ENCODE measurements at regions not wholly inside any gene's neighbourhood (a gene's known extent, or its start where the extent isn't known, plus 50 kb on each side); places are given as distances from the start of the nearest gene placed in this dataset.
"Not testable (repeated sequence)": the region's sequence is repeated elsewhere in the genome, so short reads cannot be mapped to it uniquely, and the experiment has no call there.

DNA sequence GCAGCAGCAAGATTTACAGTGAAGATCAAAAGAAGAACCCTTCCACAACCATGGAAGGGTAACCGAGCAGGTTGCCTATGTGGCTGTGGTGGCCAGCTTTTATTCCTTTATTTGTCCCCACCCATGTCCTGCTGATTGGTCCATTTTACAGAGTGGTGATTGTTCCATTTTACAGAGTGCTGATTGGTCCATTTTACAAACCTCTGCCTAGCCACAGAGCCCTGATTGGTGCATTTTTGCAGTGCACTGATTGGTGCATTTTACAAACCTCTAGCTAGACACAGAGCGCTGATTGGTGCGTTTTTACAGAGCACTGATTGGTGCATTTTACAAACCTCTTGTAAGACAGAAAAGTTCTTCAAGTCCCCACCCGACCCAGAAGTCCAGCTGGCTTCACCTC is 75.8 kb upstream of the MSX2 start:
- H3K27ac Mint-ChIP-seq; H3K4me3 Mint-ChIP-seq; intact Hi-C loops (cut with micrococcal nuclease); H3K27me3 Mint-ChIP-seq (ENCODE audit: low read depth); CTCF ChIA-PET; H3K4me1 Mint-ChIP-seq (ENCODE audit: low read depth); DNase-seq; H3K9me3 Mint-ChIP-seq; H3K36me3 Mint-ChIP-seq (ENCODE audit: low read depth): not testable (repeated sequence)

DNA sequence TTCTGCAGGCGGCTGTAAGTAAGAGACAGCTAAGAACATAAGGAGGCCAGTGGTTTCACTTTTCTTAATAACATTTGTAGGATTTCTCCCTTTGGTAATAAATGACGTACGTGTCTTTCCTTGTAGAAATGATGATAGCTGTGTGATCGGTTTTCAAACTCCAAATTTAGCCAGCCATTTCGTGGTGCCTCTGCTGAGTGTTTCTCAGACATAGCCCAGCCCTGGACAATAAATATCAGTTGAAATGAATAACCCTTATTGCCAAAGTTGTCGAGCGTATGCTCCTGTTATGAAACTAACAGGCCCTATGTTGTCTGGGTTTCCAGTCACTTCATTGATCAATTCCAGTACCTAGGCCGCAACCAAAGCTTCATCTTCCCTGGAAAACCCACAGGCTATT is 75.0 kb upstream of the MSX2 start:
- peaks cover 8% of the 10 kb centered on the region for H3K9me3 Mint-ChIP-seq
- no peak overlapping the region for H3K4me3 Mint-ChIP-seq
- H3K36me3 Mint-ChIP-seq (ENCODE audit: low read depth), result no peaks in the 10 kb centered on the region
- intact Hi-C loops (cut with micrococcal nuclease), result no loop called here
- no peaks in the 10 kb centered on the region for H3K4me1 Mint-ChIP-seq (ENCODE audit: low read depth)
- peaks cover 8% of the 10 kb centered on the region for H3K27me3 Mint-ChIP-seq (ENCODE audit: low read depth)
- CTCF ChIA-PET, result no interaction called here
- DNase-seq, result no peak
- H3K27ac Mint-ChIP-seq, result no peak overlapping the region

DNA sequence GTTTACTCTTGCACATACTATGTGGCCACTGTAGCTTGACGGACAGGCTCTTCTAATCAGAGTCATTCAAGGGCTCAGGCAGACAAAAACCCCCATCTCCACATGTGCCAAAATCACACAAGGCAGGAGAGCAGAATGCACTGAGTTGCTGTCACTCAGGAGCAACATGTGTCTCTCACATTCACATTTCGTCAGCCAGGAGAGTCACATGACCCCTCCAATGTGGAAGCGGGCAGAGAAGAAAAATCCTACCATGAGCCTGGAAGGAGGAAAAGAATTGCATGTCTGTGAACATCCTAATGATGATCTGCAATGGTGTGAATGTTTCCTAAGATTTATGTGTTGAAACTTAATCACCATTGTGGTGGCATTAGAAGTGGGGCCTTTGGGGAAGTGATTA is 69.9 kb upstream of the MSX2 start:
- H3K36me3 Mint-ChIP-seq (ENCODE audit: low read depth), result no peaks in the 10 kb centered on the region
- H3K27ac Mint-ChIP-seq, result no peak overlapping the region
- DNase-seq, result no peak
- intact Hi-C loops (cut with micrococcal nuclease), result no loop called here
- peaks cover 11% of the 10 kb centered on the region for H3K27me3 Mint-ChIP-seq (ENCODE audit: low read depth)
- CTCF ChIA-PET, result no interaction called here
- H3K4me3 Mint-ChIP-seq, result no peak overlapping the region
- H3K9me3 Mint-ChIP-seq, result no peaks in the 10 kb centered on the region
- H3K4me1 Mint-ChIP-seq (ENCODE audit: low read depth), result no peaks in the 10 kb centered on the region

DNA sequence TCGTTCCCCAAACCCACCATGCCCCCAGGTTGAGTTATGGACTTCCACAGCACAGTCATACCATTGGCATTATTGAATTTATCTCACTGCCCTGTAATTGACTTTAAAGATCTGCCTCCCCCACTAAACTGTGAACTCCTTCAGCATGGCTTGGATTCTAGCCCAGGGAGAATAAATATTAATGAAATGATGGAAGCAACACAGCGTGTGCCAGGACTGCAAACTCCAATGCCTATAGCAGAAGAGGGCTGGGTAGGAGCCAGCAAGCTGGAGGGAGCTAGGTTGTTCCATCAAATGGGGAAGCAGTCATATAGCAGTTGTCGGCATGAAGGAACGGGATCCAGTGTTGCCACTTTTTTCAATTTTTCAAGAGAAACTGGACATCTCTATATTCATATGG is 69.0 kb upstream of the MSX2 start:
- H3K4me1 Mint-ChIP-seq (ENCODE audit: low read depth), result no peaks in the 10 kb centered on the region
- no peak overlapping the region for H3K27ac Mint-ChIP-seq
- no peak overlapping the region for H3K4me3 Mint-ChIP-seq
- H3K9me3 Mint-ChIP-seq, result no peaks in the 10 kb centered on the region
- H3K27me3 Mint-ChIP-seq (ENCODE audit: low read depth), result peaks cover 11% of the 10 kb centered on the region
- CTCF ChIA-PET, result interaction anchor here (1.1 kb wide), 1 partner anchor 235 kb away, joined by 3 read pairs; no protein-coding TSS in a partner anchor
- no peak for DNase-seq
- no peaks in the 10 kb centered on the region for H3K36me3 Mint-ChIP-seq (ENCODE audit: low read depth)
- intact Hi-C loops (cut with micrococcal nuclease), result no loop called here

DNA sequence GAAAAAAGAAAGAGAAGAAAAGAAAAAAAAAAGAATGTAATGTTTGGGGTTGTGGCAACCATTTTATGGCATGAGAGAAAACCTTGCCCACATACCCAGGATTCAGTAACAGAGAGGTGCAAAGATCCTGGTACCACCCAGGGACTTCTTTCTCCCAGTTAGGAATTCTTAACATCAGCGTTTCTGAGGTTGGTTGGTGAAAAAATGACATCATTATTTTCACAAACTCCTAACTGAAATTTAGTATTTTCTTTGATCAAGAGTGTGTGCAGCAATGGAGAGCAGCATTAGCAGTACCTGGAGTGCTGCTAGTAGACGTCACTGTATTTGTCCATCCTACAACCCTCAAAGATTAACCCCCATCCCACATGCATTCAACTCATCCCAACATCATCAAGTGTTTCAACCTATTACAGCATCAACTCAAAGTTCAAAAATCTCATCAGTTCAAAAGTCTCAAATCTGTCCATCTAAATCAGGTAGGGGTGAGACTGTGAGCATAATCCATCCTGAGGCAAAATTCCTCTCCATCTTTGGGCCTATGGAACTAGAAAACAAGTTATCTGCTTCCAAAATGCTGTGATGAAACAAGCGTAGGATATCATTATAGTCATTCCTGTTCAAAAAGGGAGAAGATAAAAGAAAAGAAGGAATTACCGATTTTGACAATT is 60.1 kb upstream of the MSX2 start:
- H3K36me3 Mint-ChIP-seq (ENCODE audit: low read depth), result no peaks in the 10 kb centered on the region
- intact Hi-C loops (cut with micrococcal nuclease), result no loop called here
- DNase-seq, result no peak
- H3K27ac Mint-ChIP-seq, result no peak overlapping the region
- no peak overlapping the region for H3K4me3 Mint-ChIP-seq
- H3K4me1 Mint-ChIP-seq (ENCODE audit: low read depth), result no peaks in the 10 kb centered on the region
- H3K9me3 Mint-ChIP-seq, result peaks cover 15% of the 10 kb centered on the region
- H3K27me3 Mint-ChIP-seq (ENCODE audit: low read depth), result peaks cover 9% of the 10 kb centered on the region
- CTCF ChIA-PET, result no interaction called here

DNA sequence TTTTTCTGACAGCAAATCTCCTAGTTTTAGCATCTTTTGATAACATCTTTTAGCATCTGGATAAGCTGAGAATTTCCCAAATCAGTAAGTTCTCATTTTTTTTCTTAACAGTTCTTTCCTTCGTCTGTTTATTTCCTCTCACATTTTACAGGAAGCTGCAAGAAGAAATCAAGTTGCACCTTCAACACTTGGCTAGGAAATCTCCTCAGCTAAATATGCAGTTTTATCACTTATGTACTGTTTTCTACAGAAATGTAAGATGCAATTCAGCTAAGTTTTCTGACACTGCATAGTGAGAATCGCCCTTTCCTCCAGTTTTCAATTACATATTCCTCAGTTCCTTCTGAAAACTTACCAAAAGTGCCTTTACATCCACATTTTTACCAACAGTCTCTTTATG is 59.0 kb upstream of the MSX2 start:
- CTCF ChIA-PET, result no interaction called here
- H3K27ac Mint-ChIP-seq, result no peak overlapping the region
- H3K4me1 Mint-ChIP-seq (ENCODE audit: low read depth), result no peaks in the 10 kb centered on the region
- no peaks in the 10 kb centered on the region for H3K36me3 Mint-ChIP-seq (ENCODE audit: low read depth)
- intact Hi-C loops (cut with micrococcal nuclease), result no loop called here
- DNase-seq, result no peak
- H3K4me3 Mint-ChIP-seq, result no peak overlapping the region
- peaks cover 10% of the 10 kb centered on the region for H3K27me3 Mint-ChIP-seq (ENCODE audit: low read depth)
- peaks cover 15% of the 10 kb centered on the region for H3K9me3 Mint-ChIP-seq

DNA sequence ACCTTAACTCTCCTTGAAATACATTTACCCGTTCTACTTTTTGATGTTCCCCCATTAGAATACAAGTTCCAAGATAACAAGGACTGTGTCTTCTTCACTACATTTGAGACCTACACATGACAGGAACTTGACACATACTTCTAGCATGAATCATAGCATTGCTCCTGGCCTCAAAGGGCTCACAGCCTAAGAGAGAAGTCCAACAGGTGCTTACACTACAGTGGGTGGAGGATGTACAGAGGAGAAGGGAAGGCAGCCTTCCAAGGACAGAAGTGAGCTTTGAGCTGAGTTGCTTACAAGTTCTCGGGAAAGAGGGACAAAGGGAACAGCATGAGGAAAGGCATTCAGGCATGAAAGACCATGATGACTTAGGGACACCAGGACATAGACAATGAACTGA is 56.9 kb upstream of the MSX2 start:
- no peak for DNase-seq
- intact Hi-C loops (cut with micrococcal nuclease), result no loop called here
- H3K27ac Mint-ChIP-seq, result no peak overlapping the region
- H3K4me3 Mint-ChIP-seq, result no peak overlapping the region
- CTCF ChIA-PET, result no interaction called here
- H3K4me1 Mint-ChIP-seq (ENCODE audit: low read depth), result no peaks in the 10 kb centered on the region
- H3K9me3 Mint-ChIP-seq, result peaks cover 15% of the 10 kb centered on the region
- peaks cover 11% of the 10 kb centered on the region for H3K27me3 Mint-ChIP-seq (ENCODE audit: low read depth)
- H3K36me3 Mint-ChIP-seq (ENCODE audit: low read depth), result no peaks in the 10 kb centered on the region

DNA sequence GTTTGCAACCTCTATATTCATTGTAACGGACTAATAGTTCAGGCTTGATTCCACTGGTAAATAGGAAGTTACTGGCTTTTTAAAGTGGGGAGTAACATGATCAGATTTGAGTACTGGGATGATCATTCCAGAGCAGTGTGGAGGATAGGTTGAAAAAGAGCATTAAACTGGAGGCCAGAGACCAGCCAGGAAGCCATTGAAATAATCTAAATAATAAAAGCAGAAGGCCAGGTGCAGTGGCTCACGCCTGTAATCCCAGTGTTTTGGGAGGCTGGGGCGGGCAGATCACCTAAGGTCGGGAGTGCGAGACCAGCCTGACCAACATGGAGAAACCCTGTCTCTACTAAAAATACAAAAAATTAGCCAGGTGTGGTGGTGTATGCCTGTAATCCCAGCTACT is 56.0 kb upstream of the MSX2 start:
- Mint-ChIP-seq H3K4me3 (no peak overlapping the region), H3K27me3 (ENCODE audit: low read depth) (peaks cover 11% of the 10 kb centered on the region), H3K9me3 (peaks cover 15% of the 10 kb centered on the region), H3K36me3 (ENCODE audit: low read depth) (no peaks in the 10 kb centered on the region), H3K27ac (no peak overlapping the region), H3K4me1 (ENCODE audit: low read depth) (no peaks in the 10 kb centered on the region)
- DNase-seq, result no peak
- intact Hi-C loops (cut with micrococcal nuclease), result no loop called here
- CTCF ChIA-PET, result no interaction called here
